K562 (cell line): ENCODE measurements at regions not wholly inside any gene's neighbourhood (a gene's known extent, or its start where the extent isn't known, plus 50 kb on each side); places are given as distances from the start of the nearest gene placed in this dataset.

ENCODE experiments used
- ATF3 ChIP-seq, 2 experiments: fragments of 450-650 bp in 1 of 2; sonication (generic) in 1 of 2; formaldehyde crosslinking in 1 of 2; IDR thresholded peaks in 1 of 2; conservative IDR thresholded peaks in 1 of 2; 2 replicates each; pipeline versions ENCODE4 v1.6.1 to v1.8.1; 2016 to 2023; ENCODE audit warnings: mild to moderate bottlenecking in 2 of 2, moderate library complexity in 2 of 2, inconsistent platforms in 1 of 2, missing genetic modification reagents in 1 of 2
- BACH1 ChIP-seq: fragments of 200-800 bp; sonication (Bioruptor generic); IDR thresholded peaks from 2 replicates; pipeline ENCODE4 v1.6.1; 2016; ENCODE audit warnings: missing genetic modification characterization, missing compliant biosample characterization
- CEBPB ChIP-seq: fragments of 450-650 bp; IDR thresholded peaks from 2 replicates; pipeline ENCODE4 v1.6.1; 2016; ENCODE audit warnings: missing genetic modification characterization, missing compliant biosample characterization
- EZH2 ChIP-seq: IDR thresholded peaks from 2 replicates; pipeline ENCODE4 v1.6.1; 2012; ENCODE audit warnings: low read depth, mild to moderate bottlenecking, inconsistent platforms, low read length, borderline replicate concordance
- HEY1 ChIP-seq: fragments of 250-450 bp; sonication (Bioruptor Pico); IDR thresholded peaks from 2 replicates; pipeline ENCODE4 v1.5.0; 2020; ENCODE audit warnings: mild to moderate bottlenecking, moderate library complexity, borderline replicate concordance
- JUN ChIP-seq, 2 experiments: sonication (generic) in 1 of 2; formaldehyde crosslinking in 1 of 2; IDR thresholded peaks; 2 replicates each; pipeline versions ENCODE4 v1.6.1 to v1.8.0; 2012 to 2022; ENCODE audit warnings: borderline replicate concordance in 2 of 2, mild to moderate bottlenecking in 2 of 2, improper control_type of control experiment in 1 of 2, low read depth in 1 of 2, low read length in 1 of 2, missing genetic modification reagents in 1 of 2
- TF ChIP-seq, protein P1 (sequence below): sonication (generic); formaldehyde crosslinking; IDR thresholded peaks from 2 replicates; pipeline ENCODE4 v1.8.0; 2023; ENCODE audit warnings: mild to moderate bottlenecking, missing genetic modification reagents
- TF ChIP-seq, protein P2 (sequence below): IDR thresholded peaks from 2 replicates; pipeline ENCODE4 v1.6.1; 2012; ENCODE audit warnings: low read depth, low read length, improper control_type of control experiment, borderline replicate concordance

DNA sequence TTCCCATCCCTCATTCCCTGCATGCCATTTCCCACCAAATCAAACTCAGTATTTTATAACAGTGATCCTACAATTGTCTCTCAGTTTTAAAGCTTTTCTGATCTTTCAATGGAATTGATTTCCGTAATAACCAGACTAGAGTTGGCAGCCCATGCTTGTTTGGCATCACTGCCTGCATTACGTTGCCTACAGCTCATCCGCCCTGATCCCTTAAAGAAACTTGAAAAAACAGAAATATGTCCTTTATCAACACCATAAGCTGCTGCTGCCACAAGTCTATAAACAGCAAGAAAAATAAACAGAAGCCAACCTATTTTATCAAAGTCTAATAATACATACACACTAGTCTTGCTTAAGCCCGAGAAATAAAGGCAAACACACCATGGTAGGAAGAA, 331.0 kb downstream of the METTL4 start:
- TF ChIP-seq JUN (IDR thresholded peaks at IDR 0.05; ENCODE audit: borderline replicate concordance, low read depth, low read length) (no peak), JUN (CRISPR knock-in tag; IDR thresholded peaks at IDR 0.05; ENCODE audit: borderline replicate concordance) (no peak), BACH1 (tag) (no peak), CEBPB (tag) (no peak), ATF3 (IDR thresholded peaks at IDR 0.05) (no peak), ATF3 (CRISPR knock-in tag; conservative IDR thresholded peaks at IDR 0.05) (no peak), EZH2 (no peak), HEY1 (CRISPR knock-in tag) (no peak)
- TF ChIP-seq, protein P1, sequence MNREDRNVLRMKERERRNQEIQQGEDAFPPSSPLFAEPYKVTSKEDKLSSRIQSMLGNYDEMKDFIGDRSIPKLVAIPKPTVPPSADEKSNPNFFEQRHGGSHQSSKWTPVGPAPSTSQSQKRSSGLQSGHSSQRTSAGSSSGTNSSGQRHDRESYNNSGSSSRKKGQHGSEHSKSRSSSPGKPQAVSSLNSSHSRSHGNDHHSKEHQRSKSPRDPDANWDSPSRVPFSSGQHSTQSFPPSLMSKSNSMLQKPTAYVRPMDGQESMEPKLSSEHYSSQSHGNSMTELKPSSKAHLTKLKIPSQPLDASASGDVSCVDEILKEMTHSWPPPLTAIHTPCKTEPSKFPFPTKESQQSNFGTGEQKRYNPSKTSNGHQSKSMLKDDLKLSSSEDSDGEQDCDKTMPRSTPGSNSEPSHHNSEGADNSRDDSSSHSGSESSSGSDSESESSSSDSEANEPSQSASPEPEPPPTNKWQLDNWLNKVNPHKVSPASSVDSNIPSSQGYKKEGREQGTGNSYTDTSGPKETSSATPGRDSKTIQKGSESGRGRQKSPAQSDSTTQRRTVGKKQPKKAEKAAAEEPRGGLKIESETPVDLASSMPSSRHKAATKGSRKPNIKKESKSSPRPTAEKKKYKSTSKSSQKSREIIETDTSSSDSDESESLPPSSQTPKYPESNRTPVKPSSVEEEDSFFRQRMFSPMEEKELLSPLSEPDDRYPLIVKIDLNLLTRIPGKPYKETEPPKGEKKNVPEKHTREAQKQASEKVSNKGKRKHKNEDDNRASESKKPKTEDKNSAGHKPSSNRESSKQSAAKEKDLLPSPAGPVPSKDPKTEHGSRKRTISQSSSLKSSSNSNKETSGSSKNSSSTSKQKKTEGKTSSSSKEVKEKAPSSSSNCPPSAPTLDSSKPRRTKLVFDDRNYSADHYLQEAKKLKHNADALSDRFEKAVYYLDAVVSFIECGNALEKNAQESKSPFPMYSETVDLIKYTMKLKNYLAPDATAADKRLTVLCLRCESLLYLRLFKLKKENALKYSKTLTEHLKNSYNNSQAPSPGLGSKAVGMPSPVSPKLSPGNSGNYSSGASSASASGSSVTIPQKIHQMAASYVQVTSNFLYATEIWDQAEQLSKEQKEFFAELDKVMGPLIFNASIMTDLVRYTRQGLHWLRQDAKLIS (CRISPR knock-in tag): no peak
- TF ChIP-seq, protein P2, sequence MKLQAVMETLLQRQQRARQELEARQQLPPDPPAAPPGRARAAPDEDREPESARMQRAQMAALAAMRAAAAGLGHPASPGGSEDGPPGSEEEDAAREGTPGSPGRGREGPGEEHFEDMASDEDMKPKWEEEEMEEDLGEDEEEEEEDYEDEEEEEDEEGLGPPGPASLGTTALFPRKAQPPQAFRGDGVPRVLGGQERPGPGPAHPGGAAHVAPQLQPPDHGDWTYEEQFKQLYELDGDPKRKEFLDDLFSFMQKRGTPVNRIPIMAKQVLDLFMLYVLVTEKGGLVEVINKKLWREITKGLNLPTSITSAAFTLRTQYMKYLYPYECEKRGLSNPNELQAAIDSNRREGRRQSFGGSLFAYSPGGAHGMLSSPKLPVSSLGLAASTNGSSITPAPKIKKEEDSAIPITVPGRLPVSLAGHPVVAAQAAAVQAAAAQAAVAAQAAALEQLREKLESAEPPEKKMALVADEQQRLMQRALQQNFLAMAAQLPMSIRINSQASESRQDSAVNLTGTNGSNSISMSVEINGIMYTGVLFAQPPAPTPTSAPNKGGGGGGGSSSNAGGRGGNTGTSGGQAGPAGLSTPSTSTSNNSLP: no peak
